NCI-H1436 treated with DMSO at 0.1 percent for 48 hours (cell line): ENCODE measurements at regions not wholly inside any gene's neighbourhood (a gene's known extent, or its start where the extent isn't known, plus 50 kb on each side); places are given as distances from the start of the nearest gene placed in this dataset.
"Not testable (repeated sequence)": the region's sequence is repeated elsewhere in the genome, so short reads cannot be mapped to it uniquely, and the experiment has no call there.

Source experiments
- DNase-seq: peaks from one replicate; lab custom pipeline; 2025; lab: John Stamatoyannopoulos, UW

DNA sequence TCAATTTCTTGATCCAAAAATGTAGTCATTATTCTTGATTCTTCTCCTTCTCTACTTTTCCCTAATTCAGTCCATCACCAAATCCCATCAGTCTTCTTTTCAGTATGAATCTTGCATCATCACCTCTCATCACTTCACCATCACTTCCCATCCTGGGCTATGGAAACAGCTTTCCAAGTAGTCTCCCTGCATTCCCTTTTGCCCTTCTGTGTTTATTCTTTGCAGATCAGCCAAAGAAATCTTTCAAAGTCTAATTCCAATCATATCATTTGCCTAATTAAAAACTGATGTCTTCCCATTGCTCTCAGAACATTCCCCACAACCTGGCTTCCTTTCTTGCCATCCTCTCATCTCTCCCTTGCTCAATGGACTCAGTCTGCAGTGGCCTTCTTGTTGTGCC lies 201.7 kb upstream of the ADAMTS3 start:
- DNase-seq, result no peak

- no peak for DNase-seq
Measured at GRCh38 chr4:72768364-72768763, 199.3 kb upstream of the ADAMTS3 start.

GRCh38 chr4:72767618-72768302 lies 198.7 kb upstream of the ADAMTS3 start:
- no peak for DNase-seq

GRCh38 chr4:72765788-72766187 lies 196.8 kb upstream of the ADAMTS3 start:
- DNase-seq, result not testable (repeated sequence)

GRCh38 chr4:72761368-72762038 lies 192.5 kb upstream of the ADAMTS3 start:
- no peak for DNase-seq

DNA sequence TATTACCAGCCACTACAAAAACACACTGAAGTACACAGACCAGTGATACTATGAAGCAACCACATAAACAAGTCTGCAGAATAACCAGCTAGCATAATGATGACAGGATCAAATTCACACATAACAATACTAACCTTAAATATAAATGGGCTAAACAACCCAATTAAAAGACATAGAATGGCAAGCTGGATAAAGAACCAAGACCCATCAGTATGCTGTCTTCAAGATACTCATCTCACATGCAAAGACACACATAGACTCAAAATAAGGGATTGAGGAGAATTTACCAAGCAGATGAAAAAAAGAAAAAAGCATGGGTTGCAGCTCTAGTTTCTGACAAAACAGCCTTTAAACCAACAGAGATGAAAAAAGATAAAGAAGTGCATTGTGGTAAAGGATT lies 184.4 kb upstream of the ADAMTS3 start:
- DNase-seq, result not testable (repeated sequence)

- DNase-seq, result no peak
Measured at GRCh38 chr4:72744103-72744725, 175.2 kb upstream of the ADAMTS3 start.

- no peak for DNase-seq
Measured at GRCh38 chr4:72743078-72743477, 174.1 kb upstream of the ADAMTS3 start.

GRCh38 chr4:72715299-72715698 lies 146.3 kb upstream of the ADAMTS3 start:
- no peak for DNase-seq

DNA sequence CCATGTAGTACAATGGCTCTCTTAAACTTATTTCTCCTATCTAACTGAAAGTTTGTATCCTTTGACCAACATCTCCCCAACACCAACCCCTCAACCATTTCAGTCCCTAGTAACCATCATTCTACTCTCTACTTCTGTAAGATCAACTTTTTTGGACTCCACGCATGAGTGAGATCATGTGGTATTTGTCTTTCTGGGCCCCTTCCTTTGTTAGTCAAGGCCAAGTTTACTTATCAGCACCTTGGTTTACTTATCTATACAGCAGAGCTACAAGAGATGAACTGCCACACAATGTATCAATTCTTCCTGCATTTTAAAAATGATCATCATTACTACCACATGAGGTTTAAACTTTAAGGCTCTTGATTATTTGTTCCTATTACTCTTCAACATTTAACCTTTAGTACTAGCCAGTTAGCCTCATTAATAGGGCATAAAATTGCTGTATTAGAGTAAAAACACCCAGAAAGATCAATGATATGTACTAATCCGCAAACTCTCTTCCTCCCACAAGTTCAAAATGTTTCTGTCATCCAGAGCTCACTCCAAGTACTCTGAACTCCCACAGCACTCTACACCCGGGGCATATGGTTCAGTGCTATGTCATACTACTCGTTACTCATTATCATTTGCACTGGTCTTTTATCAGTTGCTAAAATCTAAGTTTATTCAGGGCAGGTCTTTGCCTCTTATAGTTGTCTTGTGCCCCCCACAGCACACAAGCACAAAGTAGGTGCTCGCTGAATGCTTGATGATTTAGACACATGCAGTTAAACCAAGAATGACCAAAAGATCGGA lies 145.7 kb upstream of the ADAMTS3 start:
- DNase-seq, result no peak

DNA sequence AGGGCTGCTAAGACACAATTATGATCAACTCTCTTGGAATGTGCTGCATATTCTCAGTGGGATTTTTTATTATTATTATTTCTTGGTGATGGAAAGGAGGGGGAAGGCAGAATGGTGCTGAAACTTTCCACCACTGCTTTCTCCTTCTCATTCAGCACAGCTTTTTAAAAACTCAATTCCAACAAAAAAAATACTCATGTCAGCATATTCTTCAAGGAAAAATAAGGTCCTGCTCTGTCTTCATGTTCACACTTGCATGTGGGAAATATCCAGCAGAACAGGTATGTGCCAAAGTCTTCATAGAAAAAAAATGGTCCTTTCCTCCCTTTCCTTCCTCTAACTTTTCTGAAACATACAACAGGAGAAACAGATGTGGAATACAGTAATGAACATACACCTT lies 144.0 kb upstream of the ADAMTS3 start:
- no peak for DNase-seq

DNA sequence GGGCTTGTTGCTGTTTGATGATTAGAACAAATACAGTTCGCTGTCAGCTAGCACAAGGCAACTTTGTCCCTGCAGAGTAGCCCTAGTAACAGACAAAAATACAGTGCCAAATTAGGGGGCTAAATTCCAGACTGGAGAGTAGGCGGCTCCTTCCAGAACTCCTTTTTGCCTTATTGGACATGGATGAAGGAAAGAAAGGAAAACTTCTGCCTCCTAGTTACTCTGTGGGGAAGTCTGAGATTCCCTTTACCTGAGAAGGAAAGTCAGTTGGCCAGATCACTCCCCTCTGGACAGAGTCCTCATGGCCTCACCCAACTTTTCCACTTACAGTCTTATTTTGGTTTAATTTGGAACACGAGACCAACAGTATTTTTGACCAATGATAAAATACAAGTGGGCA lies 140.5 kb upstream of the ADAMTS3 start:
- DNase-seq, result no peak

GRCh38 chr4:72706684-72707083 lies 137.7 kb upstream of the ADAMTS3 start:
- no peak for DNase-seq

DNA sequence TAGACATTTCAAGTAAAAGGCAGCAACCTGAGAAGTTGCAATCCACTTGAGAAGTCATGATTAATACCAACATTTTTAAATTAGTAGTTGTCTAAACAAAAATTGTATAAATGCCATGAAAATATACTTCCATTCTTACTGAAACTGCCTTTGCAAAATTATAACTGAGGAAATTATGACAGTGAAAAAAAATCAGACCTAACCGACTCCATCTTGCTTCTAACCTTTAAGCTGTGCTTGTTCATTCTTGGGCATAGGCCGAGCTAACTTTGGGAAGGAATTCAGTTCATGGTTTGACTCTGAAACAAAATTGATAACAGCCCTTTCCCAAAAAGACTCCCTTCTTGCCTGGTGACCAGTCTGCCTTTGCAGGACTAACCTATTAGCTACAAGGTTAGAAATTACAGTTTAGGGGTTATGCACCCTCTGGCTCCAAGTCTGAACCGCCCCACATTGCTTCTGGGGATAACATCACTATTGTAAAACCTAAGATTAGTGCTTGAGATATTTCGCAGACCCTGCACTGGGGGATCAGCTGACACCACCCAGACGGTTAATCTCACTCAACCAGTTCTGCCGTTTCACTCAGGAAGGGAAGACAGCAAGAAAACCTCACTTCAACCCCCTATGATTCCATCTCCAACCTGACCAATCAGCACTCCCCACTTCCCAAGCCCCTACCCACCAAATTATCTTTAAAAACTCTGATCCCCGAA lies 136.1 kb upstream of the ADAMTS3 start:
- DNase-seq, result not testable (repeated sequence)

GRCh38 chr4:72702948-72703347 lies 133.9 kb upstream of the ADAMTS3 start:
- DNase-seq, result no peak

DNA sequence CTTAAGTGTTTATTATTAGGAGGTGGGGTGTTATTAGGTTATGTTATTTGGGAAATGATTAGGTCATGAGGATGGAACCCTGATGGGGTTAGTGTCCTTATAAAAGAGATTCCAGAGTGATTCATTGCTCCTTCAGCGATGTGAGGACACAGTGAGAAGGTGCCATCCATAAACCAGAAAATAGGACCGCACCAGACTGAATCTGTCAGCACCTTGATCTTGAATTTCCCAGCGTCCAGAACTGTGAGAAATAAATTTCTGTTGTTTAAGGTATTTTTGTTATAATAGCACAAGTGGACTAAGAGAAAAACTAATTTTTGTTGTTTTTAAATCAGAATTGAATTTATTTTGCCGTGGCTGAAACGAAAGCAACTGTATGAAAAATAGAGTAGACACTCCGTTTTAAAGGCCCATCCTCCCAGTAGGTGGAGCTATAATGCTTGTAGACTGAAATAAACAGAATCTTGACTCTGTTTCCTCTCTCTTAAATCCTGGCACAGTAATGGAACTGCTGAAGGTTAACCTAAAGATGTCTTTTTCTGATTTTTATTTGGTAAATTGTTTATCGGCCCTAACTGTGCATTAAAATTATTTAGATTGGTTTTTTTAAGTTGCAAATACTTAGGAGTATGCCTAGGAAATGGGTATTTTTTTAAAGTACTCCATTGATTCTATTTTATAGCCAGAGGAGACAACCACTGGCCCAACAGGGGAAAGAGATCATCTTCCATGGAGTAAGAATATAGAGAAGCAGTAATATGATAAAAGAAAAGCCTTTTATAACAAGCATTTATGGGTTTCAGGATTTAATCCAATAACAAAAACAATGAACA lies 133.2 kb upstream of the ADAMTS3 start:
- peak; percentile 24 for DNase-seq

DNA sequence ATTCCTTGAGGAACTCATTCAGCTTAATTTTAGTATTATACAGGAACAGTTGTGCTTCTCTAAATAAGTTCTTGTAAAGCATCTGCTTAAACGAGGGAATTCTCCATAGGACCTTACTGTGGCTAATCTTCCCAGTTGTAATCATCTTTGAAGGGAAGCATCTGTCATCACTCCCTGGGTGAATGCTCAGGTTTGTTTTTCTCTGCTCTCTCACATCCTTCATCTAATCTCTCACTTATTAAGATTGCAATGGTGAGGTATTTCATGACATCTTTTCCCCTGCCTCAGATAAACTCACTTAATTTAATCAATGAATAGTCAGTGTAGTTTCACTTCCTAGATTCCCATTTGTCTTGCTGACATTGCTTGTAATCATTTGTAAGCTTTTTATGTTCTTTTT lies 121.8 kb upstream of the ADAMTS3 start:
- no peak for DNase-seq

DNA sequence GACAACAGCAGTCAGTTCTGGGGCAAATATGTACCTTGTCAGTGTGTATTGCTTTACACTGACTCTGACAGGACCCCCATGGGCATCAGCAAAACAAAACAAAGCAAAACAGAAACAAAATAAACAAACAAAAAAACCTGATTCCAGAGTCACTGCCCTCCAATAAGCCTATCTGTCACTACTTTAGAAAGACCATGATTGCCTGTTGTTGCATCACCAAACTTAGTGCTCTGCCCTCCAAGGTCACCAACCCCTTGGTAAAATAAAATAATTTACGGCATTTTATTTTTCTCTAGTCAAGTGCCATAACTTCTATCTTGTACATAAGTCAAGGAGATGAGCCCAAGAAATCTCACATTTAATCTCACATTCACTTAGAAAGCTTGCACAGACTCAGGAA lies 120.9 kb upstream of the ADAMTS3 start:
- DNase-seq, result no peak

GRCh38 chr4:72686390-72686789 lies 117.4 kb upstream of the ADAMTS3 start:
- DNase-seq, result not testable (repeated sequence)

GRCh38 chr4:72679666-72680065 lies 110.6 kb upstream of the ADAMTS3 start:
- DNase-seq, result no peak

GRCh38 chr4:72677886-72678285 lies 108.9 kb upstream of the ADAMTS3 start:
- no peak for DNase-seq
